RKO (cell line): ENCODE measurements at regions not wholly inside any gene's neighbourhood (a gene's known extent, or its start where the extent isn't known, plus 50 kb on each side); places are given as distances from the start of the nearest gene placed in this dataset.
A peak's percentile ranks its signal among the peaks of the same experiment; 100 is the strongest.
"Not testable (repeated sequence)": the region's sequence is repeated elsewhere in the genome, so short reads cannot be mapped to it uniquely, and the experiment has no call there.

ENCODE experiments used
- DNase-seq: peaks from one replicate; pipeline ENCODE4 v3.0.0-alpha.2; 2016; ENCODE audit warnings: low spot score

GRCh38 chr5:91927439-91927838, 544.3 kb upstream of the ARRDC3 start:
- no peak for DNase-seq

- DNase-seq = no peak
Observed at GRCh38 chr5:91925249-91925648, 542.1 kb upstream of the ARRDC3 start.

- DNase-seq = not testable (repeated sequence)
Observed at GRCh38 chr5:91917037-91917814, 534.1 kb upstream of the ARRDC3 start.

GRCh38 chr5:91910655-91911054, 527.5 kb upstream of the ARRDC3 start:
- DNase-seq = no peak

GRCh38 chr5:91910247-91910646, 527.1 kb upstream of the ARRDC3 start:
- DNase-seq = no peak

GRCh38 chr5:91906494-91906893, 523.4 kb upstream of the ARRDC3 start:
- DNase-seq = no peak

GRCh38 chr5:91906027-91906426, 522.9 kb upstream of the ARRDC3 start:
- DNase-seq = no peak

- no peak for DNase-seq
Observed at GRCh38 chr5:91898898-91899297, 515.8 kb upstream of the ARRDC3 start.

GRCh38 chr5:91898019-91898418, 514.9 kb upstream of the ARRDC3 start:
- DNase-seq = no peak

GRCh38 chr5:91888810-91889209, 505.7 kb upstream of the ARRDC3 start:
- DNase-seq = no peak

- no peak for DNase-seq
Observed at GRCh38 chr5:91885291-91886265, 502.5 kb upstream of the ARRDC3 start.

GRCh38 chr5:91884036-91884435, 500.9 kb upstream of the ARRDC3 start:
- DNase-seq = no peak

GRCh38 chr5:91875196-91875779, 492.2 kb upstream of the ARRDC3 start:
- DNase-seq = no peak

- DNase-seq = no peak
Observed at GRCh38 chr5:91867799-91868198, 484.7 kb upstream of the ARRDC3 start.

GRCh38 chr5:91865915-91866314, 482.8 kb upstream of the ARRDC3 start:
- DNase-seq = no peak

GRCh38 chr5:91864962-91865361, 481.8 kb upstream of the ARRDC3 start:
- DNase-seq = no peak

GRCh38 chr5:91851670-91852069, 468.6 kb upstream of the ARRDC3 start:
- no peak for DNase-seq

- DNase-seq = no peak
Observed at GRCh38 chr5:91850031-91850430, 466.9 kb upstream of the ARRDC3 start.

- no peak for DNase-seq
Observed at GRCh38 chr5:91849069-91849468, 466.0 kb upstream of the ARRDC3 start.

GRCh38 chr5:91848453-91848852, 465.3 kb upstream of the ARRDC3 start:
- DNase-seq = peak; percentile 87

GRCh38 chr5:91841423-91841822, 458.3 kb upstream of the ARRDC3 start:
- no peak for DNase-seq

- no peak for DNase-seq
Observed at GRCh38 chr5:91840412-91840811, 457.3 kb upstream of the ARRDC3 start.

GRCh38 chr5:91839721-91840120, 456.6 kb upstream of the ARRDC3 start:
- DNase-seq = no peak
